Esophagus squamous epithelium (tissue), 4 donors: ENCODE measurements at regions not wholly inside any gene's neighbourhood (a gene's known extent, or its start where the extent isn't known, plus 50 kb on each side); places are given as distances from the start of the nearest gene placed in this dataset.

Experiments used
- POLR2A ChIP-seq, 4 donors: fragments of 450-650 bp; IDR thresholded peaks; one replicate each; pipeline ENCODE4 v1.6.1; 2017; ENCODE audit warnings: antibody characterized with exemption in 4 of 4, mild to moderate bottlenecking in 4 of 4, moderate library complexity in 3 of 4
- TF ChIP-seq, protein P1 (sequence below), 6 experiments: fragments of 450-650 bp in 4 of 6; fragments of 200-600 bp in 2 of 6; sonication (generic) in 2 of 6; IDR thresholded peaks; one replicate each; pipeline ENCODE4 v1.5.1; 2016 to 2019; ENCODE audit warnings: antibody characterized with exemption in 6 of 6, mild to moderate bottlenecking in 4 of 6, moderate library complexity in 4 of 6

DNA sequence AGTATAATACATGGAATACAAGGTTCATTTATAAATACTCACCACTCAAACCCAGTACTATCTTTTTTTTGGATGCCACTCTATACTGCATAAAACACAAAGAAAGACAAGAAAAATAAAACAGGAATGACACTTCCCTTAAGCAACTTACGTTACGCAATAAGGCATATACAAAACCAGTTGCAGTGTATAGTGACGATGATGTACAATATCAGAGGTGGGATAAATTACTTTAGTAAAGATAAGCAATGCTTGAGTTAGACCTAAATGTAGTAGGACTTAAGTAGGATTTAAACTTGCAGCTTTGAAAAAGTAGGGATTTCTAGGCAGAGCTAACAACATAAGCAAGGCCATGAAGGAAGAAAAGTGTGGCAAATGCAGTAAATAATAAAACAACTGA, 374.9 kb downstream of the SPRY2 start:
- TF ChIP-seq, protein P1, sequence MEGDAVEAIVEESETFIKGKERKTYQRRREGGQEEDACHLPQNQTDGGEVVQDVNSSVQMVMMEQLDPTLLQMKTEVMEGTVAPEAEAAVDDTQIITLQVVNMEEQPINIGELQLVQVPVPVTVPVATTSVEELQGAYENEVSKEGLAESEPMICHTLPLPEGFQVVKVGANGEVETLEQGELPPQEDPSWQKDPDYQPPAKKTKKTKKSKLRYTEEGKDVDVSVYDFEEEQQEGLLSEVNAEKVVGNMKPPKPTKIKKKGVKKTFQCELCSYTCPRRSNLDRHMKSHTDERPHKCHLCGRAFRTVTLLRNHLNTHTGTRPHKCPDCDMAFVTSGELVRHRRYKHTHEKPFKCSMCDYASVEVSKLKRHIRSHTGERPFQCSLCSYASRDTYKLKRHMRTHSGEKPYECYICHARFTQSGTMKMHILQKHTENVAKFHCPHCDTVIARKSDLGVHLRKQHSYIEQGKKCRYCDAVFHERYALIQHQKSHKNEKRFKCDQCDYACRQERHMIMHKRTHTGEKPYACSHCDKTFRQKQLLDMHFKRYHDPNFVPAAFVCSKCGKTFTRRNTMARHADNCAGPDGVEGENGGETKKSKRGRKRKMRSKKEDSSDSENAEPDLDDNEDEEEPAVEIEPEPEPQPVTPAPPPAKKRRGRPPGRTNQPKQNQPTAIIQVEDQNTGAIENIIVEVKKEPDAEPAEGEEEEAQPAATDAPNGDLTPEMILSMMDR (IDR thresholded peaks at IDR 0.05) = no peak
- TF ChIP-seq POLR2A (IDR thresholded peaks at IDR 0.05) = no peak
